Caco-2 (cell line): ENCODE measurements at regions not wholly inside any gene's neighbourhood (a gene's known extent, or its start where the extent isn't known, plus 50 kb on each side); places are given as distances from the start of the nearest gene placed in this dataset.

ENCODE experiments used
- BruUV-seq: library from RNA; stranded (reverse); fragments of 400-500 nt; replicated peaks from 2 replicates; lab custom pipeline; 2021; lab: Mats Ljungman, UMichigan
- CTCF ChIA-PET: fragments of 300-600 bp; sonication (Branson Sonifier 250); formaldehyde crosslinking; loops from one replicate; lab custom pipeline; 2022; ENCODE audit warnings: antibody characterized with exemption; lab: Charles Lee
- POLR2A ChIA-PET: fragments of 300-600 bp; sonication (Branson Sonifier 250); formaldehyde crosslinking; loops from one replicate; lab custom pipeline; 2022; ENCODE audit warnings: antibody characterized with exemption; lab: Charles Lee
- DNase-seq, 2 experiments: peaks; one replicate each; pipeline versions ENCODE4 v3.0.0 to v3.0.0-alpha.2; 2020 to 2022
- H3K27me3 ChIP-seq: replicated peaks from 2 replicates; pipeline ENCODE4 v1.6.0; 2011; ENCODE audit warnings: low read length; ENCODE audit not compliant: control insufficient read depth, insufficient read depth
- H3K36me3 ChIP-seq: 2 replicates; pipeline ENCODE4 v1.5.1; 2011; ENCODE audit warnings: low read length; ENCODE audit not compliant: control insufficient read depth, insufficient read depth
- H3K4me1 ChIP-seq: fragments of 250-450 bp; sonication (Bioruptor Pico); 2 replicates; pipeline ENCODE4 v1.5.1; 2020; ENCODE audit warnings: mild to moderate bottlenecking
- H3K4me3 ChIP-seq: 2 replicates; pipeline ENCODE4 v1.5.1; 2011; ENCODE audit warnings: low read depth, mild to moderate bottlenecking, control low read depth, low read length
- H3K9me3 ChIP-seq: fragments of 250-450 bp; sonication (Bioruptor Pico); 2 replicates; pipeline ENCODE4 v1.5.1; 2020; ENCODE audit warnings: mild to moderate bottlenecking, moderate library complexity
- H3K27ac Mint-ChIP-seq: one replicate; pipeline ENCODE4 v1.8.0; 2022; ENCODE audit warnings: mixed read lengths; ENCODE audit not compliant: unreplicated experiment
- H3K27me3 Mint-ChIP-seq: one replicate; pipeline ENCODE4 v1.8.0; 2022; ENCODE audit warnings: mixed read lengths; ENCODE audit not compliant: insufficient read depth, unreplicated experiment
- H3K36me3 Mint-ChIP-seq: one replicate; pipeline ENCODE4 v1.8.0; 2022; ENCODE audit warnings: mild to moderate bottlenecking, mixed read lengths; ENCODE audit not compliant: insufficient read depth, unreplicated experiment
- H3K4me1 Mint-ChIP-seq: one replicate; pipeline ENCODE4 v1.8.0; 2022; ENCODE audit warnings: low read depth, mixed read lengths; ENCODE audit not compliant: unreplicated experiment
- H3K4me3 Mint-ChIP-seq: one replicate; pipeline ENCODE4 v1.8.0; 2022; ENCODE audit warnings: mild to moderate bottlenecking, moderate library complexity, mixed read lengths; ENCODE audit not compliant: unreplicated experiment
- H3K9me3 Mint-ChIP-seq: one replicate; pipeline ENCODE4 v1.8.0; 2022; ENCODE audit warnings: mixed read lengths; ENCODE audit not compliant: unreplicated experiment
- CTCF ChIP-seq, 2 experiments: fragments of 200-600 bp in 1 of 2; IDR thresholded peaks; 1 replicate in 1 of 2; 2 replicates in 1 of 2; pipeline versions ENCODE4 v1.5.1 to v1.8.0; 2011 to 2022; ENCODE audit warnings: antibody characterized with exemption in 1 of 2, control low read depth in 1 of 2, inconsistent platforms in 1 of 2, low read depth in 1 of 2, low read length in 1 of 2, mild to moderate bottlenecking in 1 of 2, moderate library complexity in 1 of 2; ENCODE audit not compliant: insufficient read depth in 1 of 2, severe bottlenecking in 1 of 2, unreplicated experiment in 1 of 2
- intact Hi-C: fragments of 100-400 bp; cut with micrococcal nuclease; formaldehyde crosslinking; loops from one replicate; pipeline ENCODE4 v1.10.0; 2022; ENCODE audit not compliant: unreplicated experiment

- H3K27me3 ChIP-seq = no peaks in the 10 kb centered on the region; the same call in none of the 2 replicates
- CTCF ChIA-PET = no interaction called here
Observed at GRCh38 chr9:134561427-134562145, 80.0 kb upstream of the COL5A1 start.

GRCh38 chr9:134562146-134562849 is 79.3 kb upstream of the COL5A1 start:
- POLR2A ChIA-PET = no interaction called here
- intact Hi-C loops = no loop called here
- Mint-ChIP-seq H3K9me3 (peaks cover 14% of the 10 kb centered on the region), H3K27ac (no peak overlapping the region), H3K4me1 (no peaks in the 10 kb centered on the region), H3K36me3 (no peaks in the 10 kb centered on the region), H3K4me3 (no peak overlapping the region), H3K27me3 (no peaks in the 10 kb centered on the region)
- TF ChIP-seq CTCF (IDR thresholded peaks at IDR 0.05; ENCODE audit: insufficient read depth in 1 of 2, low read depth in 1 of 2, low read length in 1 of 2, severe bottlenecking in 1 of 2, unreplicated experiment in 1 of 2) = no peak
- no peak for DNase-seq
- H3K36me3 ChIP-seq = no peaks in the 10 kb centered on the region
- H3K4me1 ChIP-seq = no peaks in the 10 kb centered on the region
- no TSS peak for BruUV-seq
- no peaks in the 10 kb centered on the region; the same call in none of the 2 replicates for H3K27me3 ChIP-seq
- H3K9me3 ChIP-seq = peaks cover 11% of the 10 kb centered on the region; the same call in 1 of the 2 replicates
- H3K4me3 ChIP-seq = no peak overlapping the region
- CTCF ChIA-PET = no interaction called here

More at GRCh38 chr9:134561427-134562145, 80.0 kb upstream of the COL5A1 start:
- Mint-ChIP-seq H3K9me3 (peaks cover 10% of the 10 kb centered on the region), H3K4me1 (no peaks in the 10 kb centered on the region), H3K36me3 (no peaks in the 10 kb centered on the region), H3K4me3 (no peak overlapping the region), H3K27me3 (no peaks in the 10 kb centered on the region), H3K27ac (no peak overlapping the region)
- Histone ChIP-seq H3K4me3 (no peak overlapping the region), H3K9me3 (peaks cover 11% of the 10 kb centered on the region; the same call in 1 of the 2 replicates), H3K36me3 (no peaks in the 10 kb centered on the region), H3K4me1 (no peaks in the 10 kb centered on the region)
- peak in 1 of 2 experiments; percentile 9 for DNase-seq
- intact Hi-C loops = no loop called here
- no TSS peak for BruUV-seq
- POLR2A ChIA-PET = no interaction called here
- TF ChIP-seq CTCF (IDR thresholded peaks at IDR 0.05; ENCODE audit: insufficient read depth in 1 of 2, low read depth in 1 of 2, low read length in 1 of 2, severe bottlenecking in 1 of 2, unreplicated experiment in 1 of 2) = no peak

GRCh38 chr9:134563397-134563796 is 78.2 kb upstream of the COL5A1 start:
- no peak for DNase-seq
- Mint-ChIP-seq H3K9me3 (peaks cover 20% of the 10 kb centered on the region), H3K27ac (no peak overlapping the region), H3K4me1 (no peaks in the 10 kb centered on the region), H3K4me3 (no peak overlapping the region), H3K27me3 (no peaks in the 10 kb centered on the region), H3K36me3 (no peaks in the 10 kb centered on the region)
- no peak overlapping the region for H3K4me3 ChIP-seq
- no peaks in the 10 kb centered on the region for H3K36me3 ChIP-seq
- no TSS peak for BruUV-seq
- no peaks in the 10 kb centered on the region for H3K4me1 ChIP-seq
- H3K27me3 ChIP-seq = no peaks in the 10 kb centered on the region; the same call in none of the 2 replicates
- POLR2A ChIA-PET = no interaction called here
- intact Hi-C loops = no loop called here
- no peak for TF ChIP-seq CTCF (IDR thresholded peaks at IDR 0.05; ENCODE audit: insufficient read depth in 1 of 2, low read depth in 1 of 2, low read length in 1 of 2, severe bottlenecking in 1 of 2, unreplicated experiment in 1 of 2)
- H3K9me3 ChIP-seq = peaks cover 11% of the 10 kb centered on the region; the same call in 1 of the 2 replicates
- CTCF ChIA-PET = no interaction called here
